ENCODE measurements at regions not wholly inside any gene's neighbourhood (a gene's known extent, or its start where the extent isn't known, plus 50 kb on each side); places are given as distances from the start of the nearest gene placed in this dataset.

DNA sequence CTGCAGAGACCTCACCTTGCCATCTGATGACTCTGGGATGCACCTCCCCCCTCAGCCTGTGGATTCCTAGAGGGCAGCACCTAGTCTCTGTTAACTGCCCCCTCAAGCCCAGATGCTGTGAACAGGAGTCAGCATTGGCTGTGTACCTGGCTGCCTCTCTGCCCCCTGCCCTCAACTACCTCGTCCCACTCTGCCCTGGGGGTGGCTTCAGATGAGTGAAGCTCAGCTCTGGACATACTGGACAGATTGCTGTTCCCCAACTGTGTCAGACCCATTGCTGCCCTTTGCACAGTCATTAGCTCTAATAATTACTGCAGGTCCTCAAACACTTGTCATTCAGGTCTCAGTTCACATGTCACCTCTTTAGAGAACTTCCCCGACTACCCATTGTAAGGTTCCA, 182.1 kb upstream of the TSHZ3 start:
- peaks cover 3% of the 10 kb centered on the region for H3K27me3 Mint-ChIP-seq
- POLR2A ChIA-PET: no interaction called here
- H3K27ac Mint-ChIP-seq: no peak overlapping the region
- TF ChIP-seq, protein P1, sequence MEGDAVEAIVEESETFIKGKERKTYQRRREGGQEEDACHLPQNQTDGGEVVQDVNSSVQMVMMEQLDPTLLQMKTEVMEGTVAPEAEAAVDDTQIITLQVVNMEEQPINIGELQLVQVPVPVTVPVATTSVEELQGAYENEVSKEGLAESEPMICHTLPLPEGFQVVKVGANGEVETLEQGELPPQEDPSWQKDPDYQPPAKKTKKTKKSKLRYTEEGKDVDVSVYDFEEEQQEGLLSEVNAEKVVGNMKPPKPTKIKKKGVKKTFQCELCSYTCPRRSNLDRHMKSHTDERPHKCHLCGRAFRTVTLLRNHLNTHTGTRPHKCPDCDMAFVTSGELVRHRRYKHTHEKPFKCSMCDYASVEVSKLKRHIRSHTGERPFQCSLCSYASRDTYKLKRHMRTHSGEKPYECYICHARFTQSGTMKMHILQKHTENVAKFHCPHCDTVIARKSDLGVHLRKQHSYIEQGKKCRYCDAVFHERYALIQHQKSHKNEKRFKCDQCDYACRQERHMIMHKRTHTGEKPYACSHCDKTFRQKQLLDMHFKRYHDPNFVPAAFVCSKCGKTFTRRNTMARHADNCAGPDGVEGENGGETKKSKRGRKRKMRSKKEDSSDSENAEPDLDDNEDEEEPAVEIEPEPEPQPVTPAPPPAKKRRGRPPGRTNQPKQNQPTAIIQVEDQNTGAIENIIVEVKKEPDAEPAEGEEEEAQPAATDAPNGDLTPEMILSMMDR (IDR thresholded peaks at IDR 0.05): no peak
- no peaks in the 10 kb centered on the region for H3K36me3 Mint-ChIP-seq (ENCODE audit: low read depth)
- ATAC-seq: no peak
- DNase-seq: no peak
- H3K4me3 Mint-ChIP-seq: no peak overlapping the region
- intact Hi-C loops (cut with micrococcal nuclease): no loop called here
- H3K4me1 Mint-ChIP-seq (ENCODE audit: low read depth): no peaks in the 10 kb centered on the region
- H3K9me3 Mint-ChIP-seq: peaks cover 3% of the 10 kb centered on the region
- CTCF ChIA-PET: no interaction called here

DNA sequence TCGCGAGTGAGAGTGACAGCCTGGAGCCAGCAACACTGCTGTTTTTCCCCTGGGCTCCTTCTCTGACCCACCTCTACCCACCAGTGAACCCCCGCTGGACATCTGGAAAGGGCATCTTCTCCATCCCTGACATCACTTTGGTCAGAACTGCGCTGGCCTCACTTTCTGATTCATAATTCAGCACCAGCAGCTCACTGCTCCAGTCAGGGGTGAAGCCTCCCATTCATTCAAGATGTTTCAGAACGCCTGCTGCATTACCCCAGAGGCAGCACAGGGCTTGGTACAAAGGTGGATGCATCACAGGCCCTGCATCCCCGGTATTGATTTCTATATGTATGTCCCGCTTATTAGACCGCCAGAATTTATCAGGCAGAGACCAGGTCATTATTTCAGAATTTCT, 182.8 kb upstream of the TSHZ3 start:
- no peaks in the 10 kb centered on the region for H3K4me1 Mint-ChIP-seq (ENCODE audit: low read depth)
- DNase-seq: no peak
- no peak overlapping the region for H3K4me3 Mint-ChIP-seq
- TF ChIP-seq, protein P1 (IDR thresholded peaks at IDR 0.05): no peak
- no peak overlapping the region for H3K27ac Mint-ChIP-seq
- POLR2A ChIA-PET: no interaction called here
- H3K9me3 Mint-ChIP-seq: no peaks in the 10 kb centered on the region
- intact Hi-C loops (cut with micrococcal nuclease): no loop called here
- CTCF ChIA-PET: no interaction called here
- ATAC-seq: no peak
- no peaks in the 10 kb centered on the region for H3K36me3 Mint-ChIP-seq (ENCODE audit: low read depth)
- H3K27me3 Mint-ChIP-seq: peaks cover 3% of the 10 kb centered on the region

DNA sequence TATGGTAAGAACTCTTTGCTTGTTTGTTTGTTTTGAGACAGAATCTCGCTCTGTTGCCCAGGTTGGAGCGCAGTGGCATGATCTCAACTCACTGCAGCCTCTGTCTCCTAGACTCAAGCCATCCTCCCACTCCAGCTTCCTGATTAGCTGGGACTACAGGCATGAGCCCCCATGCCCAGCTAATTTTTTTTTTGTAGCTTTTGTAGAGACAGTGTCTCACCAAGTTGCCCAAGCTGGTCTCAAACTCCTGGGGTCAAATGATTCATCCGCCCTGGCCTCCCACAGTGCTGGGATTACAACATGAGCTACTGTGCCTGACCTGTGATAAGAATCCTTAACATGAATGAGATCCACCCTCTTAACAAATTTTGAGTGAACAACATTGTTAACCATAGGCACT, 183.9 kb upstream of the TSHZ3 start:
- Mint-ChIP-seq H3K27me3 (peaks cover 3% of the 10 kb centered on the region), H3K27ac (no peak overlapping the region), H3K4me3 (no peak overlapping the region), H3K9me3 (peaks cover 5% of the 10 kb centered on the region), H3K4me1 (ENCODE audit: low read depth) (no peaks in the 10 kb centered on the region), H3K36me3 (ENCODE audit: low read depth) (no peaks in the 10 kb centered on the region)
- DNase-seq (no peak), ATAC-seq (no peak)
- CTCF ChIA-PET: no interaction called here
- TF ChIP-seq, protein P1 (IDR thresholded peaks at IDR 0.05): no peak
- intact Hi-C loops (cut with micrococcal nuclease): no loop called here
- POLR2A ChIA-PET: no interaction called here

DNA sequence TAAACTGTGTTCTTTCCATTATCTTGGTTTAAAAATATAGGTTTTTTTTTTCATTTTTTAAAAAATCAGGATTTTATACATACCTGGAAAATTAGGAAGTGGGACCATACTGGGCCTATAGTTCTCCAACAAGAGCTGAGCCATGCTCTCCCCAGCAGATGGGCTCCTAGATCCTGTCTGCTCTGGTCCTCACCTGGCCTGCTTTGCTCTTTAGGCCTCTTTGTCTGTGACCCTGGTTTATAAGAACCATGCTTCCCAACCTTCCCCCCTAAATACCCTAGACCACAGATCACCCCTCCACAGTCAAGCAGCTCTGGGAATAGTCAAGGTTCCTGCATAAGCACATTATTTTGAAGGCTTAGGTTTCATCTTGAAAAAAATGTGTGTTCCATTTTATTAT, 185.0 kb upstream of the TSHZ3 start:
- Mint-ChIP-seq H3K27me3 (peaks cover 3% of the 10 kb centered on the region), H3K4me3 (no peak overlapping the region), H3K4me1 (ENCODE audit: low read depth) (no peaks in the 10 kb centered on the region), H3K27ac (no peak overlapping the region), H3K9me3 (peaks cover 6% of the 10 kb centered on the region), H3K36me3 (ENCODE audit: low read depth) (no peaks in the 10 kb centered on the region)
- DNase-seq (no peak), ATAC-seq (no peak)
- TF ChIP-seq, protein P1 (IDR thresholded peaks at IDR 0.05): no peak
- CTCF ChIA-PET: no interaction called here
- intact Hi-C loops (cut with micrococcal nuclease): no loop called here
- POLR2A ChIA-PET: no interaction called here

DNA sequence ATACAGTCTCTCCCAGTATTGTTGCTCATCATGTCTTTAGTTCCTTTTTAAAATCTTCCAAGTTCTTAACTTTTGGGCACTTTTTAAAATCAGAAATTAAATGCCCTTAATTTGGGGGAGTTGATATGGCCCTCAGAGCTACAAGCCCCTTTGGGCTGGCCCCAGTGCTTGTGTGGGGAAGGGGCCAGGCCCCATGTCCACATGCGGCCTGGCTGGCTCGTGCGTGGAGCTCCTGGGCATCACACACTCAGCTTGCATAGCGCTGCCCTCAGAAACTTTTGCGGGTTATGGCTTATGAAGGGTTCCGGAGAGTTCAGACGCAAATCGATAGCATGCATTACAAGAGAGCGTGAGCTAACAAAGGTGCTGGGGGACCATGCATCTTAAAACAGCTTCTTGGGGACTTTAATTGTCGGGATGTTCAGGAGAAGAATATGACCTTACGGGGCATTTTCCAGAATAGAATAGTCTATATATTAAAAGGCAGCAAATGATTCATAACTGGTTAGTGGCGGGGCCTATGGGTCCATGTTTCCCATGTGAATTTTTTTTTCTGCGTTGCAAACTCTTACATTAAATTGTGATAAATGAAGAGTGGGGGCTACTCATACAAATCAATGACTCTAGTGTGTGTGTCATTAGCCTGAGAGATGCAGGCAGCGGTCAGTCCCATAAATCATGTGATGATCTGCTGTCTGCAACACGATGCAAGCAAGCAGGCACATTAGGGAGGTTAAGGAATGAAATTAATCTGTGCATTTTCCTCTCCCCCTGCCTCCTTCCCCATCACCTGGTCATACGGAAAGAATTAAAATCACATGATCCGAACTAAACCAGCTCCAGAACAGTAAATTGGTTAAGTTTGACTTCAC, 185.8 kb upstream of the TSHZ3 start:
- Mint-ChIP-seq H3K27ac (no peak overlapping the region), H3K27me3 (peaks cover 3% of the 10 kb centered on the region), H3K4me1 (ENCODE audit: low read depth) (no peaks in the 10 kb centered on the region), H3K9me3 (peaks cover 6% of the 10 kb centered on the region), H3K4me3 (no peak overlapping the region), H3K36me3 (ENCODE audit: low read depth) (no peaks in the 10 kb centered on the region)
- TF ChIP-seq, protein P1 (IDR thresholded peaks at IDR 0.05): no peak
- ChIA-PET POLR2A (no interaction called here), CTCF (no interaction called here)
- intact Hi-C loops (cut with micrococcal nuclease): no loop called here
- DNase-seq (no peak), ATAC-seq (no peak)
